Stimulated activated CD4-positive, alpha-beta T cell treated with anti-CD3 and anti-CD28 coated beads, Interleukin-4, amount 100 ng/mL, for 4 hours (primary cell): ENCODE measurements at regions not wholly inside any gene's neighbourhood (a gene's known extent, or its start where the extent isn't known, plus 50 kb on each side); places are given as distances from the start of the nearest gene placed in this dataset.
"Not testable (repeated sequence)": the region's sequence is repeated elsewhere in the genome, so short reads cannot be mapped to it uniquely, and the experiment has no call there.

Experiments used
- DNase-seq, 2 experiments: peaks; one replicate each; pipeline ENCODE4 v3.0.0-alpha.2; 2020

DNA sequence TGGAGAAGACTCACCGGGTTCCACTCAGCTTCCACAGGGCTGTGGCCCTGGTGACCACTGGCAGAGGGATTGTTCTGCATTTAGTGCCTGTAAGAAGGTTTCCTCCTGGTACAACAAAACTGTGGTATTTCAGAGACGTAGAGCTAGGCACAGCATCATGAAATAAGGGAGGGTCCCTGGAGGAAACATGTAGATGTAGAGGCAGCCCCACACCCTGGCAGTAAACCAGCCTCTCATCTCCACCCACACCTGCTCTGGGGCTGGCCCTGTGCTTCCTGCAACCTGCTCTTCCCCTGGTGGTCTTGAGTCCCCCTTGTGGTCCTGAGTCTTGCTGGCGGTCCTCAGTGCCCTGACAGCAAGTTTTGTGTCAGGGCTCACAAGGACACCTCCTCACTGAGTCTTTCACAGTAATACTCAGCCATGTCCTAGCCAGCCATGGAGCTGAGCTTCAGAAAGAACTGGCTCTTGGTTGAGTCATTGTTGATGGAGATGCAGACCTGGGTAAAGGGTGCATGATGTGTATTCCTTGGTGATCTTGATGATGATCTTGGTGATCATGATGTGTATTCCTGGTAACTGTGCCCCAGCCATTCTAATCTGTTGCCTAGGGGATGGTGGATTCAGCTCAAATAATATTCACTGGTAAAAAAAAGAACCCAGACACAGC is 121.8 kb downstream of the OR4M2 start:
- not testable (repeated sequence) for DNase-seq

DNA sequence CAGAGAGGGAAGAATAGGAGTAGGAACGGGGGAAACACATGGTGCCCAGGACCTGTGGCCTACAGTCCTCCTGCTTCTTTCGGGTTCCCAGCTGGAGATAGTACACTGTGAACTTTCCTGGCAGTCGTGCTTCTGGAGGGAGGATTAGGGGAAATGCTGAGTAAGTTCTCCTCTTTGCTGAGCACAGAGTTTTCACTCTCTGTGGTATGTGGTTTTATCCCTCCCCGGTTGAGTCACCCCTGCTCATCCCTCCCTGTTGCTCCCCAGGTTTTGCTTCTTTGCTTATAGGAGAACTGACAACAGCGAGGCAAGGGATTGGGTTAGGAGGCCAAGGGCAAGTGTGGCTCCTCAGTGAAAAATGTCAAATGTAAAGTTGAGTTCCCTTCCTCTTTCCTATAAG is 122.9 kb downstream of the OR4M2 start:
- not testable (repeated sequence) for DNase-seq

DNA sequence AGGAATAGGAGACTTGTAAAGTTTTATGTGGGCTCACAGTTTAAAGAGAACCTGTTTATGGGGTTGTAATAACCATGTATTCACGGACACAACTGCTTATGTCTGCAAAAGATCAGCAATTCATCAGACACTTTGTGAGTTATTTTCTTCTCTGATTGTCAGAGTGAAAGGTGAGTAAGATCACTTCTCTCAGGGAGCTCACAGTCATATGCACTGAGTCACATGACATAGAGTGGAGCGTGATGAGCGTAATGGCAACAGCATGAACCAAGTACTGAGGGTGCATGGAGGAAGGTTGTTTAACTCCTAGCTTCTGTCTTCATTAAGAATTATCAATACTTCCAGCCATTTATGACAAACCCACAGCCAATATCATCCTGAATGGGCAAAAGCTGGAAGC is 128.8 kb downstream of the OR4M2 start:
- not testable (repeated sequence) for DNase-seq

DNA sequence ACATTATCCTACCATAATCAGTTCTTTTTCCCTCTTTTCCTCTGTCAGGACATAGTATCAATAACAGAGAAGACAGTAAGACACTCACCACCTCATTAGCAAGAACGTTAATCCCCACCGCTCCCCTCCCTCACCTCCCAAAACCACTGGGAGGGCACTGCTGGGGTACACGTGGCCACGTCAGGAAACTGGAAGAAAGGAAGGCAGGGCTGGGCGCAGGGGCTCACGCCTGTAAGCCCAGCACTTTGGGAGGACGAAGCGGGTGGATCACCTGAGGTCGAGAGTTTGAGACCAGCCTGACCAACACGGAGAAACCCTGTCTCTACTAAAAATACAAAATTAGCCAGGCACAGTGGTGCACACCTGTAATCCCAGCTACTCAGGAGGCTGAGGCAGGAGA is 142.3 kb downstream of the OR4M2 start:
- DNase-seq: peak in 1 of 2 experiments; percentile 1

DNA sequence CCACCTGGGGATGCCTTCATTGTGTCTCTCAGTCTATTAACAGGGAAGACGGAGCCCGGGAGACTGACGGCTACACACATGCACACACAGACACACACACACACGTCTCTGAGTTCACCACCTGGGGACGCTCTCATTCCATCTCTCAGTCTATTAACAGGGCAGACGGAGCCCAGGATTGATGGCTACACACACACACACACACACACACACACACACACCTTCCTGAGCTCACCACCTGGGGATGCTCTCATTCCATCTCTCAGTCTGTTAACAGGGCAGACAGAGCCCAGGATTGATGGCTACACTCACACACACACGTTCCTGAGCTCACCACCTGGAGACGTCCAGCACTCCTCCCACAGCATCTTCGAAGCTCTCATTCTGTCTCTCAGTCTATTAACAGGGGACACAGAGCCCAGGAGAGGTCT is 143.9 kb downstream of the OR4M2 start:
- peak in 1 of 2 experiments; percentile 2 for DNase-seq

DNA sequence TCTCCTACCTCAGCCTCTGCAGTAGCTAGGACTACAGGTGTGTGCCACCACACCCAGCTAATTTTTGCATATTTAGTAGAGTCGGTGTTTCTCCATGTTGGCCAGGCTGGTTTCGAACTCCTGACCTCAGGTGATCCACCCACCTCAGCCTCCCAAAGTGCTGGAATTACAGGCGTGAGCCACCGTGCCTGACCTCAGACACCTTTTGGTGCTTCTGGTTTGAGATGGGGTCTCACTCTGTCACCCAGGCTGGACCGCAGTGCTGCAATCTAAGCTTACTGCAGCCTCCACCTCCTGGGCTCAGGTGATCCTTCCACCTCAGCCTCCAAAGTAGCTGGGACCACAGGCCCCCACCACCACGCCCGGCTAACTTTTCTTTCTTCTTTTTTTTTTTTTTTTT is 144.6 kb downstream of the OR4M2 start:
- DNase-seq: not testable (repeated sequence)

DNA sequence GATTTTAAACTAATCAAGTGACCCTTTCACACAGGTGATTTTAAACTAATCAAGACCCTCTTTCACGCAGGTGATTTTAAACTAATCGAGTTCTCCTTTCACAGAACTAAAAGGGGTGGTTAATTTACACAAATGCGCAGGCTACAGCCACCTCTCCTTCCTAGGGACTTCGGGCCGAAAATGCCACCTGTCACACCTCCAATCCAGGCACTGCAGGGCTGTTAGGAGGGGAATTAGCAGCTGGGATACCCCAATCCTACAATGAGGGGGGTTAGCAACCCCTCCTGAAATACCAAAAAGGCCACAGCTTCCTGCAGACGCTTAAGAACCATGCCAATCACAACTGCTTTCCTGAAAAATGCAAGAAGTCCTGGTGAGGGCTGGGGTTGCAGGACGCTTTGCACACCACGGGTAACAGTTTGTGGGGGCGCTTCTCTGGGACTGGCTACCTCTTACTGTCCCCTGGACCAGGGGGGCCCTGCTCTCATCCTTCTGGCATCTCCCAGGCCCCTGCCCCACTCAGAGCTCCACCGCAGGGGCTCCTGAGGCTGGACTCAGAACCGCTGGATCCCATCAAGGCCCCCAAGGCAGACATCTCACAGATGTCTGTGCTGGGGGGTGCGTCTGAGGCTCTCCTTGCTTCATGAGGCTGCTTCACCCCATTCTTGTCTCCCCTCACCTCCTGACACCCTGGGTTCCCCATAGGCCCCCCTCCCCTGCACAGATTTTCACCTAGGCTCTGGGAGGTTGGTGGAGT is 145.9 kb downstream of the OR4M2 start:
- DNase-seq: peak in 1 of 2 experiments; percentile 1

DNA sequence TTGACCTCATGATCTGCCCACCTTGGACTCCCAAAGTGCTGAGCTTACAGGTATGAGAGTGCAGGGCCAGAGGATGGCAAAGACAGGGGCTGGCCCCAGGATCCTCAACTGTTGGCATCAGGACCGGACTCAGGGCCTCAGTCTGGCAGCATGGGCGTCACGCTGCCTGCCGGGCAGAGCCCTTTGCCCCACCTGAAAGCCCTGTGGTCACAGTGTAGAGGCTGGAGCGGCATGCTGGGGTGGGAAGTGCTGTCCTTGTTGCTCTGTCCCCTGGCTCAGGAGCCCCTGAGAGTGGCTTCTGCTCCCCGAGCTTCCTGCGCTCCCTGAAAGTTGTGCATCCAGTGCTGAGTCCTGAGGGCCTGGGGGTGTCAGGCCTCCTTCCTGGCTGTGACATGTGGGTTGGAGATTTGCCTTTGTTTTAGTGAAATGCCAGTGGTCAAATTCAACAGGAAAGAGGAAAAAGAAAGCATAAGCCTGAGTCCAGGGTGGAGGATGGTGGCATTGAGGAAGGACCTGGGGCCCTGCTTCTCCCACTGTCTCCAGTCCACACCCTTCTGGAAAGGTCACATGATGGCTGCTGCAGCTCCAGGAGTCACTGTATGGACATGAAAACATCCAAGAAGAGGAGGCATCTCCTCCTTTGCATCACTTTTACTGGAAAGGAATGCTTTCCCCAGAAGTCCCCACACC is 147.2 kb downstream of the OR4M2 start:
- DNase-seq: no peak

DNA sequence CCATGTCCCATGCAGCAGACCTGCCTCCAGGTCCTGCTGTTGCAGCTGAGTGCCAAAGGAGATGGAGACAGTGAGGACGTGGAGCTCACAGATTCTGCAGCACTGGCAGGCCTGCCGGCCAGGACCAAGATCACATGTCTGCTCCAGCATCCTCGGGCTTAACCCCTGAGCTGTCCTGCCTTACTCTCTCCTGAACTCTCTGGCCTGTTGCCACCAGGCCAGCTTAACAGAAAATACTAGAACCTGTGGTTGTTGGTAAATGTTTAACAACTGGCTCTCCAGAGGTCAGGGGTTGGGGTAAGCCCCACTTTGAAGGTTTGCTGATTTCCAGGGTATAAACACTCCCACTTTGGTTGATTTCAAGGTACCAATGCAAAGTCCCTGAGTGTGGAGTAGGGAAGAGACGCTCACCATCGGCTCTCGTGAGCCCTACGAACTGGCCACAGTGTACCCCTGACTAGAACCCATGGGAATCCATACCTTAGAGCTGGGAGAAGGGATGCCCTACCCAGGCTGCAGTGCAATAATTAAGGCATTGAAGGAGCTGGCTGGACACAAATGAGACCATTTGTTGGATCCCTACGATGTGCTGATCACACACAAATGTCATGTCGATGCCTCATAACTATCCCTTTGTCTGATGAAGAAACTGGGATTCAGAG is 147.9 kb downstream of the OR4M2 start:
- no peak for DNase-seq

DNA sequence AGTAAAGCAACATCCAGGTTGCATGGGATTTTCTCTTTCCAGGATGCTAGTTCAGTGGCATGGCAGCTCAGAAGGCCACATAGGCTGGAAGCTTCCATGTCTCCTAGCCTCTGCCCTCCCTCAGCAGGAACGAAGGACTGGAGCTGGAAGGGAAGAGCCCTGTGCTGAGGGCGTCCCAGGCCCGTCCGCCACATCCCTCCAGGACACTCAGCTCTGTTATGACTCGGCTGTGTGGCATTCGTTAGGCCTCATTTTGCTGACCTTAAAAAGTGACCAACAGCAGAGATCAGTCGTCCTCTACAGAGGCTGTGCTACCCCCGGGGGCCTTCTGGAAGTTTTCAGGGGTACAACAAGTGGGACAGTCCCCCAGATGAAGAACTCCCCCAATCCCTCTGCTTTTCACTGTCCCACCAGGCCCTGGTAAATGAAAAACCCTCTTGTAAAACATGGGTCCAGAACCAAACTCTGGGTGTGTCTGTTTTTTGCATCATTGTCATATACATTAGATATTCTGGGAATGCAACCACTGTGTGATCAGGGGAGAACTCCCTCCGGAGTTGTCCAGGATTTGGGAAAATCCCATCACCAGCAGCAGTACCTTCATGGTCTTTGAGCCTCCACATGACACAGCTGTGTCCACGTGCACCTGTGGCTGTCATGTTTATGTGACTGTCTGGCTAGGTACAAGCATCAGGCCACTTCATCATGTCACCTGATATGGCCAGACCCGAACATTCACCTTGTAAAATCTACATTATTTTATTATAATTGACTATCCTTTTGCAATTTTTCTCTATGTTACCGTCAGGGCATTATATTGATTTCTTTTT is 149.9 kb downstream of the OR4M2 start:
- DNase-seq: no peak

DNA sequence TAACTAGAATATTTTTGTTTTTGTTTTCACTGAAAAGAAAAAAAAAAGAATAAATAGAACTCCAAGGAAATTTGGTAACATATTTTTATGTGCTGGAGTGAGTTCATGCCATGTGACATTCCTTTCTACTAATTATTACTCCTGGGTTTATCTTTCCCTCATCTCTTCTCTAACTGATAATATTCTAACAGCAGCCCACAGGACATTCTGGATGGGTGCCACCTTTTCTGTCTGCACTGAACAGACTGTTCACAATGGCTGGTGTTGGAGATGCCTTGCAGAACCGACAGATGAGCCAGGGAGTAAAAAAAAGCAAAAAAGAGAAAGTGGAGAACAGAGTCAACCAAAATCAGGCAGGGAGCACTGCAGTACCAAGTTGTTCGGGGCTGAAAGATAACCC is 151.3 kb downstream of the OR4M2 start:
- no peak for DNase-seq

DNA sequence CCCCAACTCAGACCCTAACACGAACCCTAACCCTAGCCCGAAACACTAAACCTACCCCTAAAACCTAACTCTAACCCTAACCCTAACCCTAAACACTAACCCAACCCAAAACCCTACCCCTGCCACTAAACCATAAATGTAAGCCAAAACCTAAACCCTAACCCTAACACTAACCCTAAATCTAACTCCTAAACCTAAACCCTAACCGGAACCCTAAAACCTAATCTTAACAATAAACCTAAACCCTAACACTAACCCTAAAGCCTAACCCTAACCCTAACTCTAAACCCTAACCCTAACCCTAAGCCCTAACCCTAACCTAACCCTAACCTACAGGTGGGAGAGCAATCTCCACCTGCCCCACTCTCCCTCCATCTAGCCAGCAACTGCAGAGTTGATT is 152.3 kb downstream of the OR4M2 start:
- DNase-seq: no peak

DNA sequence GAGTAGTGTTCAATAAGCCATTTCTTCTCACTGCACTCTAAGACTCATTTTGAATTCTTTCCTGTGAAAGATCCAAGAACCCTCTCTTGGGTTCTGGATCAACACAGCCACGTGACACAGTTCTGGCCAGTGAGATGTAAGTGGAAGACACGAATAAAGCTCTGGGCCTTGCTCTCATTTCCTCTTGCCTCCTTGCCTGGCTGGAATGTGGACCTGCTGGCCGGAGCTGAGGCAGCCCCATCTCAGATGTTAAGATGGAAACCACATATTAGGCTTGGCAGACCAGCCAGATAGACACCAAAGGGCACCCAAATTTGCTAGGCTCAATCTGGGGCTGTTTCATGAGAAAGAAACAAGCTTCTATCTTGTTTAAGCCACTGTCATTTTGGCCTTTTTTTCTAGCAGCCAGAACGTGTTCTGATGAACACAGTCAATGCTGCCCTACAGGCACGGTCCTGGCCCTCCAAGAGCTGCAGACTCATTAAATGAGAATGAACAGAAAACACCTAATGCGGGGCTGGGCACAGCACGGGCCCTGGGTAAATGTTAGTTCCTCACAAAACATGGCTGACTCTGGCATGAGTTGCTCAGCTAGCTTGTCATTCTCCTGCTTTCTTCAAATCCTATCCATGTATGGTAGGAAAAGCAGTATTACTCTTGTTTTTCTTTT is 155.1 kb downstream of the OR4M2 start:
- DNase-seq: not testable (repeated sequence)

DNA sequence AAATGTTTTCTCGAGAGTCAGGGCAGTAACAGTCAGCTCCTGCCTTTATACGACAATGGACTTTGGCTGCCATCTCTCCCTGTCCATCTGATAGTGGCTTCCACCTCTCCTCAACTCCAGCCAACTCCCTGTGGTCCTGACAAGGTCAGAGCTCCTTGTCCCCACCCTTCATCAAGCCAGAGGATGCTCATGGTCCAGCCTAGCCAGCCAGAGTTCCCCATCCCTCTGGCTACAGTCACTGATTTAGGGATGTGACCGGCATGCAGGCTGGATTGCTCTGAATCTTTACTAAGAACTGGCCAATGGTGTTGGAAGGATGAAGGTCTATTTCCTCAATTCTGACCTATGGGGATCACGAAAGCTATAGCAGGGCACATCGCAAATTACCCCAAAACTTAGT is 156.1 kb downstream of the OR4M2 start:
- no peak for DNase-seq

DNA sequence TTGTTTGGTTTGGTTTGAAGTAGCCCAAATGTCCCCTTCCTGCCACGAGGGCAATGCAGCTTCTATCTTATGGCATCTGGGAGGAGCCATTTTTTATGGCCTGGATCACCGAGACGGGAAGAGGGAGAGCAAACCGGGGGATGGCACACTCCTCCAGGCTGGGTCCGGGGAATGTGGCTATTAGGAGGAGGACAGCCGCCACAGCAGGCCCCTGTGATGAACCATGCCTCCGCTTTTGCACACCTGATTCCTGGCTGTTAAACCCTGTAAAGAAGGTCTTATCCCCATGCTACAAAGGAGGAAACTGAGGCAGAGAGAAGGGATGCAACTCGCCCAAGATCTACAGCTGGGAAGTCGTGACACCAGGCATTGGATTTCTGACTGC is 157.6 kb downstream of the OR4M2 start:
- DNase-seq: no peak

DNA sequence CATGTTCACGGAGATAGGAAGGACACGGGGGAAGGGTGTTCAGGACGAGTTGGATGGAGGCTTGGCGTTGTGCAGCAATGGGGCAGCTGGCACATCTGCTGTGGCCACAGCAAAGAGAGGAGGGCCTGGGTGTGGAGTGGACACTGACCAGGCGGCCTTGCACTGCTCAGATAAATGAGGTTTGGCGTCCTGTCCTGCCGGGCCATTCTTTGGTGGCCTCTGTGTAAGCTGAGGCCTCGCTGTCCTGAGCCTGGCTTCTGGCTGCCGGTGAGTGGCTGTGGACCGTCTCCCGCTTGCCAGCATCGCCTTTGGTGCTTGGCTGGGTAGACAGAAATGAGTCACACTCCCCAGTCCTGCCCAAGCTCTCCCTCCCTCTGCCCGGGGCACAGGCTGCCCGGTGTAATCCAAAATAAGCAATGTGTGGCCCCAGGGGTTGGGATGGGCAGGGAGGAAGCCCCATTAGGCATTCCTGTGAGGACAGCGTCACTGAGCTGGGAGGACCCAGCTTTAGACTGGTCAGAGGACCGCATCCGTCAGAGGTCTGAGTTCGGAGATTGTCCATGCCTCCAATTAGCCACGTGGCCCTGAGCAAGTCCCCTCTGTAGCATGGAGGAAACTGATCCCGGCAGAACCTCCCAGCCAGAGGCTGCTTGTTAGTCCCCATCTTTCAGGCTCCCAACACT is 158.1 kb downstream of the OR4M2 start:
- DNase-seq: not testable (repeated sequence)

DNA sequence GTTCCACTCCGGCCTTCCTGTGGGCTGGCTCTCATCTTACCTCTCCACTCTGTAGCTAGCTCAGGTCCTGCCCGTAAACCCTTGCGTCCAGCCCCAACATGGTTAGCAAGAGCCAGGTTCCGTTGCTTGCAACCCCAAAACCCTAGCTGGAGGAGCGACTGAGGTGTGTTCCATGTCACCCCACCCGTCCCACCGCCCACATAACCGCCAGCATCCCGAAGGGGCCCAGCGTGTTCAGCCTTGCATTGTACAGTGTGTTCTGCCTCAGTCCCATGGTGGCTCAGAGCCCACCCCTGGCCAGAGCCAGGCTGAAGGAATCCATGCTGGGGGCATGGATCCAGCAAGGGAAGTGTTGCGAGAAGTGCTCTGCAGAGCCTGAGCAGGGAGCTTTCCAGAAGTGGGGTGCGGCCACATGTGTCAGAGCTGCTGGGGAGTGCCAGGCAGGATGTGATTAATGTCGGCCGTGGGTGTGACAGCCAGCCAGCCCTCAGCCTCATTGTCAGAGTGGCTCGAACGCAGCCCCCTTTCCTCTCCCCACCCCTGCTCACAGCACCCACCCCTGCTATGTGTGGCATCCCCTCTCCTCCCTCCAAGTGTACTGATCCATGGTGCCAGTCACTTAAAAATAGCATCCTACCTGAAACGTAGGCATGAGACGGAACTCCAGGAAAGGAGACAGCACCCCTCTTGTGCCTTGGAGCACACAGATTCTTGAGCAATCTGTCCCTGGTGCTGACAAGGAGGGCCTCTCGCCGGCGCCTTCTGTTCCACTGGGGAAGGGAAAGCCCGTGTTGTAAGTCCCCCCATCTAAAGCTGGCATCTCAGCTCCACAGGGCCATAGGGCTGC is 158.9 kb downstream of the OR4M2 start:
- DNase-seq: peak in 1 of 2 experiments; percentile 48

DNA sequence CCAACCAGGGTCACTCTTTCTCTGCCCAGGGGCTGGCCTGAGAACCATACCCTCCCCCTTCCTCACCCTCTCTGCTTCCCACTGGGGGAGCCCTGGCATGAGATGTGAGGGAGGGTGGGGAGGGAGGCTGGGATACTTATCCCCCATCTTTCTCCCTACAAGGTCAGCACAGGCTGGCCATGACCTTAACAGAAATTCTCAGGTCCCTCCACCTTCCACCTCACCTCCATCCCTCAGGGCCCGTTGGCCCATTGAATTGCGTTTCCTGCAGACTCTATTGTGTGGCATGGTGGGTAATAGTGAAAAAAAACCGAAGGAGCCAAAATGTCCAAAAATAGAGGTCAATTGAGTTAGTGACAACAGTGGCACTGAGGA is 159.5 kb downstream of the OR4M2 start:
- DNase-seq: no peak

DNA sequence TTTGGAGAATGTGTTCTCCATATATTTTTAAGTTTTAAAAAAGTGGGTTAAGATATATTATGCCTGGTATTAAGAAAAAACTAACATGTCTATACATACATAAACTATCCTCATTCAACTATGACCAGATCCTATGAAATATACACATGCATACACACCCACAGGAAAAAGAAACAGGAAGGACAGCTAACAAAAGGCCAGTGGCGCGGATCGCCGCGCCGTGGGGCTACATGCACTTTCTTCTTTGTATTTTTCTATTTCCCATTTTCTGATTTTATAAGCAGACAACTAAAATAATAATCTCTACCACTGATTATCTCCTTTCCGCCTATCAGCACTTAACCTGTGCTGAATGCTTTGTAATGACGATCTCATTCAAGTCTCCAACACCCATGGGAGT is 160.1 kb downstream of the OR4M2 start:
- DNase-seq: no peak

DNA sequence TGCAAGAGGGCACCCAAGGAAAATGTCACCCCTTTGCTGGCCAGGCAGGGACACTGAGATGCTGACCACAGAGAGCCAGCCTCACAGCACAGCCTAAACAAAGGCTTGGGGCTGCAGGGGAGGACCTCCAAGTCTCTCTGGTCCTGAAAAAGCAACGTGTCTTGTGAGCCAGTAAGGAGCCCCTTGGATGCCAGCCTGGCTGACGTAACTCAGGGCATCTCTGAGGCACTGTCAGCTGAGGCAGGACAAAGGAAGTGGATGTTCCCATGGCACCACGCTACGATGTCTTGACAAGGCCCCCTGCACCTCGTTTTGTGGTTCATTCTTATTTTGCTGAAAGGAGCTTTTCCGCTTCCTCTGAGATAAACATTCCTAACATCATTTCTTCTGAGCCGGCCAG is 160.7 kb downstream of the OR4M2 start:
- DNase-seq: no peak
